ENCODE measurements at regions not wholly inside any gene's neighbourhood (a gene's known extent, or its start where the extent isn't known, plus 50 kb on each side); places are given as distances from the start of the nearest gene placed in this dataset.

DNA sequence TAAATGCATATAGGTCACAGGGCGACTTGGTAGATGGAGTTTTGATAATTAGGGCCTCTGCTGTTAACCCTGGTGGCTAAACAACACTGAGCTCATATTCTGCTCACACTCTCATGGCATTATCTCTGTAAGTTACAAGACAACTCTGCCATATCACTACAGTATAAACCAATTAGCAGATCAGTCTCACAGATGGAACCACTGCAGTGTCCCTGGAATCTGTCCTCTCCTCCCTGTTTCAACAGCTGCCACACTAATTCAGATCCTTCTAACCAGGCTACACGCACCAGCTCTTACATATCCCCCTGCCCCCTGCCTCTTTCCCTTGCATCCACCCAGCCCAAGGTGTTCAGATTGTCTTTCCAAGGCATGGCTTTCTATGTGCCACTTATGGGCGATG is 161.0 kb upstream of the RMST start:
- no peaks in the 10 kb centered on the region for H3K27me3 Mint-ChIP-seq
- H3K9me3 Mint-ChIP-seq, result peaks cover 0 to 9% (median 0%) of the 10 kb centered on the region in 7 donors
- Histone ChIP-seq H3K4me3 (ENCODE audit: low read depth, low read length) (no peak overlapping the region), H3K27me3 (ENCODE audit: control insufficient read depth, insufficient read depth, low read length) (peaks cover 6% of the 10 kb centered on the region), H3K36me3 (ENCODE audit: control insufficient read depth, insufficient read depth, low read length) (no peaks in the 10 kb centered on the region), H3K9me3 (ENCODE audit: control insufficient read depth in 2 of 2, low read length in 2 of 2) (no peaks in the 10 kb centered on the region), H3K4me1 (ENCODE audit: control insufficient read depth, insufficient read depth, low read length, poor library complexity, severe bottlenecking) (no peaks in the 10 kb centered on the region), H3K27ac (ENCODE audit: insufficient read depth, low read length, poor library complexity, severe bottlenecking) (no peak overlapping the region)
- ATAC-seq (ENCODE audit: low read depth in 2 of 2) (no peak), DNase-seq (no peak)
- no peak overlapping the region for H3K4me3 Mint-ChIP-seq
- no peaks in the 10 kb centered on the region for H3K4me1 Mint-ChIP-seq
- no peak overlapping the region for H3K27ac Mint-ChIP-seq
- H3K36me3 Mint-ChIP-seq, result no peaks in the 10 kb centered on the region

DNA sequence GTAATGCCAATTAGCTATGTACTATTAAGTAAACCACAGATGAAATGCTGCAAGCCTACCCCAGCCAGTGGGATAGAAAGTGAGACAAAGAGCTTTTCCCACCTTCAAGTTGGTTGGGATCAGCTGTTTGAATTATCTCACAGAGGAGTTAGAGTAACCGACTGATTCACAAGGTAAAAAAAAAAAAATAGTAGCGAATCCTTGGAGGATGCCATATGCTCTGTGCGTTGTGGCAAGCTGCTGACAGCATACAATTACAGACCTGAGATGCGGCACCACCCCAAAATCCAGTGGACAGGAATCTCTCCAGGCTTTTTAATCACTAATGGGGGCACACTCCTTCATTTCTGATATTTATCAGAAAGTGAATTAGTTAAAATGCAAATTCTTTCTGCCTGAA is 157.0 kb upstream of the RMST start:
- H3K4me1 Mint-ChIP-seq, result peaks cover 0 to 4% (median 0%) of the 10 kb centered on the region in 4 donors
- no peak overlapping the region for H3K27ac ChIP-seq (ENCODE audit: insufficient read depth, low read length, poor library complexity, severe bottlenecking)
- no peaks in the 10 kb centered on the region for H3K4me1 ChIP-seq (ENCODE audit: control insufficient read depth, insufficient read depth, low read length, poor library complexity, severe bottlenecking)
- no peaks in the 10 kb centered on the region for H3K36me3 ChIP-seq (ENCODE audit: control insufficient read depth, insufficient read depth, low read length)
- peaks cover 0 to 5% (median 0%) of the 10 kb centered on the region in 7 donors for H3K9me3 Mint-ChIP-seq
- no peaks in the 10 kb centered on the region for H3K9me3 ChIP-seq (ENCODE audit: control insufficient read depth in 2 of 2, low read length in 2 of 2)
- no peaks in the 10 kb centered on the region for H3K36me3 Mint-ChIP-seq
- ATAC-seq (ENCODE audit: low read depth in 2 of 2) (no peak), DNase-seq (no peak)
- no peak overlapping the region for H3K27ac Mint-ChIP-seq
- H3K4me3 ChIP-seq (ENCODE audit: low read depth, low read length), result no peak overlapping the region
- H3K4me3 Mint-ChIP-seq, result no peak overlapping the region
- peaks cover 8% of the 10 kb centered on the region for H3K27me3 ChIP-seq (ENCODE audit: control insufficient read depth, insufficient read depth, low read length)
- peaks cover 7% of the 10 kb centered on the region for H3K27me3 Mint-ChIP-seq

DNA sequence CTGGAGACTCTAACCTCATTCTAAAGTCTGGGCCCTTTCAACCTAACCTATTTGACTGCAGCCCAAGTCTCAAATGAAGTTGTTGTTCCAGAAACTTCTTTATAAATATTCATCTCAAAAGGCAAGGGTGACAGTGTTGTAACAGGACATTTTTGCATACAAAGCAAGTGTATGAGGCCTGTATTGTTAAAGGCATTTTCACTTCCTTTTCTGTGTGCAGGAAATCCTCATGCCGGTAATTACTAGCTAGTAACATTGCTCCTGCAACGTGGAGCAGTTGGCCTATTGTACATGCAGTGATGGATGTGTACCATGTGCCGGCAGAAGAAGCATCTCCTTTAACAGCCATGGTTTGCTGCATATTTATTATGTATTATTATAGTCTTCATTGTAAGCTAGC is 156.5 kb upstream of the RMST start:
- H3K27ac ChIP-seq (ENCODE audit: insufficient read depth, low read length, poor library complexity, severe bottlenecking), result no peak overlapping the region
- Mint-ChIP-seq H3K36me3 (no peaks in the 10 kb centered on the region), H3K9me3 (peaks cover 0 to 5% (median 0%) of the 10 kb centered on the region in 7 donors), H3K27ac (no peak overlapping the region), H3K4me3 (no peak overlapping the region), H3K4me1 (peaks cover 0 to 4% (median 0%) of the 10 kb centered on the region in 4 donors), H3K27me3 (peaks cover 7% of the 10 kb centered on the region)
- no peaks in the 10 kb centered on the region for H3K36me3 ChIP-seq (ENCODE audit: control insufficient read depth, insufficient read depth, low read length)
- ATAC-seq (ENCODE audit: low read depth in 2 of 2) (no peak), DNase-seq (no peak)
- no peak overlapping the region for H3K4me3 ChIP-seq (ENCODE audit: low read depth, low read length)
- no peaks in the 10 kb centered on the region for H3K4me1 ChIP-seq (ENCODE audit: control insufficient read depth, insufficient read depth, low read length, poor library complexity, severe bottlenecking)
- peaks cover 8% of the 10 kb centered on the region for H3K27me3 ChIP-seq (ENCODE audit: control insufficient read depth, insufficient read depth, low read length)
- H3K9me3 ChIP-seq (ENCODE audit: control insufficient read depth in 2 of 2, low read length in 2 of 2), result no peaks in the 10 kb centered on the region

DNA sequence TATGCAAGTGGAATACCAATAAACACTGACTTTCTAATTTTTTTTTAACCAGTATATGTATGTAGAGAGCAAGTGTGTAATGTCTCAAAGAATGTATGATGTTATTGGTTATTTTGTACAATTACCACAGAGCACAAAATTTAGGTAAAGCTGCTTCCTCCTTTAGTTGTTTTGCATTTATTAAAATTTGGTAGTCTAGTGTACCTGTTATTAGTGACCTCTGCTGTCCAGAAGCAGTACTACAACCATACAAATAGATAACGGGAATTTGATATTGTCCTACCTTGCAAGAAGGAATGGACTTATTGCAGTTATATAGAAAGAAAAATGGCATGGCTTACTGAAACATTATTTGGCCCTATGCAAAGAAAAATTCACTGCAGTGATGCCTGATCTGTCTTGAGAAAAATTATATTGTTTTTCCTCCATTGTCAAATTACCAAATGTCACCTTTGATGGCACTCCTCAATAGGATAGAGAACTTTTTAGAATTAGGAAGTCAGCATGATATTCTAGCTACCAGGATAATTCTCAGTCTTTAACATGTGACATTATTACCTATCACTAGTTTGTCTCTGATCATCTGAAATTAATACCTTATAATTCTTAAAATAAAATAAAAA is 153.9 kb upstream of the RMST start:
- Histone ChIP-seq H3K4me3 (ENCODE audit: low read depth, low read length) (no peak overlapping the region), H3K9me3 (ENCODE audit: control insufficient read depth in 2 of 2, low read length in 2 of 2) (no peaks in the 10 kb centered on the region), H3K36me3 (ENCODE audit: control insufficient read depth, insufficient read depth, low read length) (no peaks in the 10 kb centered on the region), H3K27ac (ENCODE audit: insufficient read depth, low read length, poor library complexity, severe bottlenecking) (no peak overlapping the region), H3K27me3 (ENCODE audit: control insufficient read depth, insufficient read depth, low read length) (peaks cover 2% of the 10 kb centered on the region), H3K4me1 (ENCODE audit: control insufficient read depth, insufficient read depth, low read length, poor library complexity, severe bottlenecking) (no peaks in the 10 kb centered on the region)
- H3K27me3 Mint-ChIP-seq, result peaks cover 11% of the 10 kb centered on the region
- H3K9me3 Mint-ChIP-seq, result peaks cover 0 to 5% (median 0%) of the 10 kb centered on the region in 7 donors
- no peaks in the 10 kb centered on the region for H3K36me3 Mint-ChIP-seq
- H3K27ac Mint-ChIP-seq, result no peak overlapping the region
- DNase-seq (peak in 2 of 3 donors; percentile 53 to 72), ATAC-seq (ENCODE audit: low read depth in 2 of 2) (peak in 1 of 2 donors; percentile 61)
- H3K4me3 Mint-ChIP-seq, result no peak overlapping the region
- H3K4me1 Mint-ChIP-seq, result peaks cover 0 to 4% (median 0%) of the 10 kb centered on the region in 4 donors

DNA sequence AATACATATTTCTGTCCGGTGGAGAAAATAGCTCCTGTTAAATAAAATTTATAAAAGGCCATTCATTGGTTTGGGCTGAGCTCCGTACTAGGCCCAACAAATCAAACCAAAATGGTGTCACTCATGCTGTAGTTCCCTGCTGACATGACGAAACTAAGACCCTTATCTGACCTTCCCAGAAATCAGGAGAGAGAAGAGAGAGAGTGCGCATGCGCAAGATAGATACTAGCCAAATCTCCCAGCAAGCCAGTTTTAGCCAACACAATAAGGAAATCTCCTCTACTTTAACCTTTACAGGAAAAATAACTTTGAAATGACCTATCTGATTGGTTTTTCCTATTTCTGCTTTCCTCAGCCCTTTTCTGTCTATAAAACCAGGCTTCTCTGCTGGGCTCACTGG is 152.7 kb upstream of the RMST start:
- Mint-ChIP-seq H3K4me3 (no peak overlapping the region), H3K27me3 (peaks cover 11% of the 10 kb centered on the region), H3K27ac (no peak overlapping the region), H3K9me3 (peaks cover 0 to 5% (median 0%) of the 10 kb centered on the region in 7 donors), H3K36me3 (no peaks in the 10 kb centered on the region), H3K4me1 (peaks cover 0 to 4% (median 0%) of the 10 kb centered on the region in 4 donors)
- Histone ChIP-seq H3K27ac (ENCODE audit: insufficient read depth, low read length, poor library complexity, severe bottlenecking) (no peak overlapping the region), H3K27me3 (ENCODE audit: control insufficient read depth, insufficient read depth, low read length) (peaks cover 2% of the 10 kb centered on the region), H3K4me1 (ENCODE audit: control insufficient read depth, insufficient read depth, low read length, poor library complexity, severe bottlenecking) (no peaks in the 10 kb centered on the region), H3K4me3 (ENCODE audit: low read depth, low read length) (no peak overlapping the region), H3K36me3 (ENCODE audit: control insufficient read depth, insufficient read depth, low read length) (no peaks in the 10 kb centered on the region), H3K9me3 (ENCODE audit: control insufficient read depth in 2 of 2, low read length in 2 of 2) (no peaks in the 10 kb centered on the region)
- no peak for DNase-seq
- no peak for ATAC-seq (ENCODE audit: low read depth in 2 of 2)

DNA sequence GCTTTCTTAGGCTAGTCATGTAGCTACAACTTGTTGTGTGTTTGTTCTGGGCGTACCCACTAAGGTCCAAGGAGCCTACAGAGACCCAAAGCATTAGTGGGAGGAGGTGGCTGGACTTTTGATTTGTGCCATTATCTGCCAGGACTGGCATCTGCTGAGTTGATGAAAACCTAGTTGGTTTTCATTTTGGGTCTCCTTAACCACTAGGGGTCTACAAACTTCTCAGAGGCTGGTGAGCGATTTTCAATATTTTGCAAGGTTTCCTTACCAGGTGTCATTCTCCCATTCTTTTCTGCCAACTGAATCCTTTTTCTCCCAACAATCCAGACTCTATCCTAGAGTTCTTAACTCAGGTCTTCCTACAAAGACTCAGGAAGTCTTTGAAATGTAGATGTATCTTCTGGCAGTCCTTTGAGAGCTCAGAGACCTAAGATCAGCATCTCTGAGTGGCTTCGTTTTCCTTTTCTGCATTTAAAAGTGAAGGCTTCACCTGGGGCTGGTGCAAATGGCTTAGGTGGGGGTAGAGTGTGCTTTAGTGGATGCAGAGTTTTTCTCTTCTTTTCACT is 150.0 kb upstream of the RMST start:
- H3K27me3 ChIP-seq (ENCODE audit: control insufficient read depth, insufficient read depth, low read length), result peaks cover 2% of the 10 kb centered on the region
- no peak overlapping the region for H3K4me3 Mint-ChIP-seq
- peaks cover 11% of the 10 kb centered on the region for H3K27me3 Mint-ChIP-seq
- H3K27ac Mint-ChIP-seq, result no peak overlapping the region
- H3K36me3 ChIP-seq (ENCODE audit: control insufficient read depth, insufficient read depth, low read length), result no peaks in the 10 kb centered on the region
- no peaks in the 10 kb centered on the region for H3K9me3 ChIP-seq (ENCODE audit: control insufficient read depth in 2 of 2, low read length in 2 of 2)
- H3K9me3 Mint-ChIP-seq, result peaks cover 0 to 3% (median 0%) of the 10 kb centered on the region in 7 donors
- no peak overlapping the region for H3K4me3 ChIP-seq (ENCODE audit: low read depth, low read length)
- peaks cover 0 to 4% (median 0%) of the 10 kb centered on the region in 4 donors for H3K4me1 Mint-ChIP-seq
- H3K27ac ChIP-seq (ENCODE audit: insufficient read depth, low read length, poor library complexity, severe bottlenecking), result no peak overlapping the region
- no peaks in the 10 kb centered on the region for H3K36me3 Mint-ChIP-seq
- ATAC-seq (ENCODE audit: low read depth in 2 of 2) (no peak), DNase-seq (no peak)
- no peaks in the 10 kb centered on the region for H3K4me1 ChIP-seq (ENCODE audit: control insufficient read depth, insufficient read depth, low read length, poor library complexity, severe bottlenecking)

DNA sequence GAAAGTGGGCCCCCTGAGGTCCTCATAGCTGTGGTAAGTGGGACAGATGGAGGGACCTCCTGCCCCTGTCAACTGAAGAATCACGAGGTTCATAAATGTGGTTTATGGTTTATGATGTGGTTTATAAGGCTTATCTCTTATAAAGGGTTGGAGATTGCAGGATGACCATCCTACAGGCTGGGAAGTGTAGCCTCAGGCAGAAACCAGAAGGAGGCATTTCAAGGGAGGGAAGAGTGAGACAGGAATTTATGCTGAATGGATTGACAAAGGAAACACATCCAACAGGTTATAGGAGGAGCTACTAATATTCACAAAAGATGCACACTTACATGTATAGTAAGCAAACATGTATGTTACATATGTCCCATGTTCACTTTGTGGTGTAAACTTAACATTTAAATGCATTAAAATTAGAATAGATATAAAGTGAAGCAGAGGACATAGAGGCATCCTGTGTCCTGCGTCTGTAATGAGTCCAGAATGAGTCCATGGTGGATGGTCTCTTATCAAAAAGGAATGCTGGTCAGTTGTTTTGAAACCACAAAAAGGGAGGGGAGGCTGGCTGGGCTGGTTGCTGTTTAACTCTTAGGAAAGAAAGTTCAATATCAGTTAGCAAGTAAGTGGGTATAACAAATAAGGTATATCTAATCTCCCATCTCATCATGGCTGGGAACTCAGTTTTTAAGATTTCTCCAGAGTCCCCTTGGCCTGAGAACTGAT is 149.0 kb upstream of the RMST start:
- Mint-ChIP-seq H3K4me3 (no peak overlapping the region), H3K27ac (no peak overlapping the region), H3K27me3 (peaks cover 7% of the 10 kb centered on the region), H3K4me1 (peaks cover 0 to under 1% (median 0%) of the 10 kb centered on the region in 4 donors), H3K36me3 (no peaks in the 10 kb centered on the region), H3K9me3 (peaks cover 0 to 3% (median 0%) of the 10 kb centered on the region in 7 donors)
- H3K27ac ChIP-seq (ENCODE audit: insufficient read depth, low read length, poor library complexity, severe bottlenecking), result no peak overlapping the region
- no peaks in the 10 kb centered on the region for H3K4me1 ChIP-seq (ENCODE audit: control insufficient read depth, insufficient read depth, low read length, poor library complexity, severe bottlenecking)
- H3K9me3 ChIP-seq (ENCODE audit: control insufficient read depth in 2 of 2, low read length in 2 of 2), result no peaks in the 10 kb centered on the region
- DNase-seq (no peak), ATAC-seq (ENCODE audit: low read depth in 2 of 2) (no peak)
- H3K27me3 ChIP-seq (ENCODE audit: control insufficient read depth, insufficient read depth, low read length), result peaks cover 2% of the 10 kb centered on the region
- H3K36me3 ChIP-seq (ENCODE audit: control insufficient read depth, insufficient read depth, low read length), result no peaks in the 10 kb centered on the region
- H3K4me3 ChIP-seq (ENCODE audit: low read depth, low read length), result no peak overlapping the region

Measured in CD4-positive, CD25-positive, alpha-beta regulatory T cell (primary cell).